Spleen (tissue), 11 donors: ENCODE measurements at regions not wholly inside any gene's neighbourhood (a gene's known extent, or its start where the extent isn't known, plus 50 kb on each side); places are given as distances from the start of the nearest gene placed in this dataset.

ENCODE experiments used
- DNase-seq: peaks from one replicate; pipeline ENCODE4 v3.0.0-alpha.2; 2020
- H3K27ac ChIP-seq, 8 donors: fragments of 200-600 bp; sonication (generic) in 7 of 8; 1 replicate in 4 of 8; 2 replicates in 4 of 8; pipeline versions ENCODE4 v1.5.0 to v1.8.0; 2016 to 2021; ENCODE audit warnings: inconsistent platforms in 4 of 8, mild to moderate bottlenecking in 4 of 8, moderate library complexity in 1 of 8
- H3K27me3 ChIP-seq, 7 donors: fragments of 200-600 bp; sonication (generic) in 6 of 7; replicated peaks in 1 of 7; 1 replicate in 4 of 7; 2 replicates in 3 of 7; pipeline versions ENCODE4 v1.5.0 to v1.8.0; 2016 to 2021; ENCODE audit warnings: inconsistent platforms in 3 of 7, mild to moderate bottlenecking in 1 of 7
- H3K36me3 ChIP-seq, 6 donors: fragments of 200-600 bp; sonication (generic) in 5 of 6; 1 replicate in 4 of 6; 2 replicates in 2 of 6; pipeline versions ENCODE4 v1.5.0 to v1.8.0; 2016 to 2021; ENCODE audit warnings: inconsistent platforms in 2 of 6
- H3K4me1 ChIP-seq, 6 donors: fragments of 200-600 bp; sonication (generic) in 5 of 6; 1 replicate in 3 of 6; 2 replicates in 3 of 6; pipeline versions ENCODE4 v1.5.0 to v1.8.0; 2016 to 2021; ENCODE audit warnings: inconsistent platforms in 3 of 6
- H3K4me3 ChIP-seq, 8 donors: fragments of 200-600 bp; sonication (generic) in 7 of 8; 1 replicate in 4 of 8; 2 replicates in 4 of 8; pipeline versions ENCODE4 v1.5.0 to v1.8.0; 2016 to 2021; ENCODE audit warnings: inconsistent platforms in 4 of 8, mild to moderate bottlenecking in 4 of 8, moderate library complexity in 2 of 8
- H3K9me3 ChIP-seq, 8 donors: fragments of 200-600 bp; sonication (generic) in 7 of 8; 1 replicate in 4 of 8; 2 replicates in 4 of 8; pipeline versions ENCODE4 v1.5.0 to v1.8.0; 2016 to 2021; ENCODE audit warnings: inconsistent platforms in 4 of 8
- POLR2A ChIP-seq, 3 donors: fragments of 450-650 bp; IDR thresholded peaks; one replicate each; pipeline ENCODE4 v1.5.1; 2017; ENCODE audit warnings: antibody characterized with exemption in 3 of 3, mild to moderate bottlenecking in 1 of 3
- POLR2AphosphoS5 ChIP-seq, 3 donors: sonication (generic); formaldehyde crosslinking; IDR thresholded peaks; one replicate each; pipeline ENCODE4 v1.5.1; 2017; ENCODE audit warnings: antibody characterized with exemption in 3 of 3
- WGBS, 5 donors: extraction: QIAGEN DNeasy Blood & Tissue Kit in 3 of 5; methylation state at CpG; one replicate each; pipeline versions ENCODE4 v1.1.5 to v1.1.7; 2013 to 2018; 5-methylcytosine and 5-hydroxymethylcytosine counted together
- intact Hi-C: fragments of 100-400 bp; cut with DNase I; formaldehyde crosslinking; loops from one replicate; pipeline ENCODE4 v1.15.0; 2023; ENCODE audit warnings: low total_unique reads
- TF ChIP-seq, protein P1 (sequence below), 11 experiments: fragments of 200-600 bp in 7 of 11; fragments of 450-650 bp in 4 of 11; sonication (generic) in 4 of 11; IDR thresholded peaks in 8 of 11; conservative IDR thresholded peaks in 3 of 11; 1 replicate in 7 of 11; 2 replicates in 4 of 11; pipeline versions ENCODE4 v1.4.0 to v1.8.0; 2016 to 2021; ENCODE audit warnings: antibody characterized with exemption in 11 of 11, inconsistent platforms in 4 of 11, mild to moderate bottlenecking in 1 of 11
- donor health status: healthy with polysubstance abuse.
- donor health status: DM: no; HTN: no; CAD: no; lungs with moderate emphysema.
- donor health status: DM: no; HTN: no; CAD: no.
- donor health status: Bipolar disorder and iron deficiency.
- donor health status: healthy.
- donor health status: DM: no; HTN: no; CAD: no.
- donor health status: DM: yes; HTN: yes; CAD: no.

DNA sequence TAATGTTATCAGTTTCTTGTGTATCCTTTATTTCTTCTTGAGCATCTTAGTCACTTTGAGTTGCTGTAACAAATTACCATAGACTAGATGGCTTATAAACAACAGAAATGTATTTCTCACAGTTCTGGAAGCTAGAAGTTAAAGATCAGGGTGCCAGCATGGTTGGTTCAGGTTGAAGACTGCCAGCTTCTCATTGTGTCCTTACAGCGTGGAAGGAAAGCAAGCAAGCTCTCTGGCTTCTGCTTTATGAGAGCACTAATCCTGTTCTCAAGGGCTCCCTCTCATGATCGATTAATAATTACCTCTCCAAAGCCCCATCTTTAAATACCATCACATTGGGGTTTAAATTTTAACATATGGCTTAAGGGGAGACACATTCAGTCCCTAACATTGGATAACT is 497.2 kb downstream of the RAPGEF2 start:
- no peak for TF ChIP-seq POLR2AphosphoS5 (IDR thresholded peaks at IDR 0.05)
- no peak for TF ChIP-seq POLR2A (IDR thresholded peaks at IDR 0.05)
- TF ChIP-seq, protein P1, sequence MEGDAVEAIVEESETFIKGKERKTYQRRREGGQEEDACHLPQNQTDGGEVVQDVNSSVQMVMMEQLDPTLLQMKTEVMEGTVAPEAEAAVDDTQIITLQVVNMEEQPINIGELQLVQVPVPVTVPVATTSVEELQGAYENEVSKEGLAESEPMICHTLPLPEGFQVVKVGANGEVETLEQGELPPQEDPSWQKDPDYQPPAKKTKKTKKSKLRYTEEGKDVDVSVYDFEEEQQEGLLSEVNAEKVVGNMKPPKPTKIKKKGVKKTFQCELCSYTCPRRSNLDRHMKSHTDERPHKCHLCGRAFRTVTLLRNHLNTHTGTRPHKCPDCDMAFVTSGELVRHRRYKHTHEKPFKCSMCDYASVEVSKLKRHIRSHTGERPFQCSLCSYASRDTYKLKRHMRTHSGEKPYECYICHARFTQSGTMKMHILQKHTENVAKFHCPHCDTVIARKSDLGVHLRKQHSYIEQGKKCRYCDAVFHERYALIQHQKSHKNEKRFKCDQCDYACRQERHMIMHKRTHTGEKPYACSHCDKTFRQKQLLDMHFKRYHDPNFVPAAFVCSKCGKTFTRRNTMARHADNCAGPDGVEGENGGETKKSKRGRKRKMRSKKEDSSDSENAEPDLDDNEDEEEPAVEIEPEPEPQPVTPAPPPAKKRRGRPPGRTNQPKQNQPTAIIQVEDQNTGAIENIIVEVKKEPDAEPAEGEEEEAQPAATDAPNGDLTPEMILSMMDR (IDR thresholded peaks at IDR 0.05 in 8 of 11, conservative IDR thresholded peaks at IDR 0.05 in 3 of 11), result no peak
- H3K27me3 ChIP-seq, result no peaks in the 10 kb centered on the region
- H3K4me3 ChIP-seq, result no peak overlapping the region
- no peaks in the 10 kb centered on the region for H3K9me3 ChIP-seq
- H3K36me3 ChIP-seq, result no peaks in the 10 kb centered on the region
- no peak overlapping the region for H3K27ac ChIP-seq
- intact Hi-C loops, result no loop called here
- WGBS, 5 donors, result 73 to 94% (median 84%) methylated on average over 2 of the region's 2 CpGs
- H3K4me1 ChIP-seq, result no peaks in the 10 kb centered on the region
- no peak for DNase-seq

DNA sequence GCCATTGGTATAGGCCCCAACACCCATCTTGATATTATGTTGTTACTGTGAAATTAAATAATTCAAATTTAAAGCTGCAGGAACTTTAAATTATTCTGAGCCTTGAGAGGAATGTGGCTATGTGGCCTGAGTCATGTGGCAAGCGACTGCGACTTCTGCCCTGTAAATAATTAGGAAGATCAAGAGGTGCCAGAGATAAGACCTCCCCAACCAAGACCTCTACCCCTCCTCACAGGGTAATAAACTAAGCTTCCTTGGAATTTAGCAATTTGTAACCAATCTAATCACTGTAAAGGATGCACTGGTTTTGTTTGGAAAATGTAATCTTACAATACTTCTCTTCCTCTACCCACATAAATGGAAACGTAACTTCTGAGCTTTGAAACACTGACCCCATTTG is 501.9 kb downstream of the RAPGEF2 start:
- H3K27ac ChIP-seq, result no peak overlapping the region
- H3K4me1 ChIP-seq, result no peaks in the 10 kb centered on the region
- no peaks in the 10 kb centered on the region for H3K36me3 ChIP-seq
- no peak overlapping the region for H3K4me3 ChIP-seq
- no peaks in the 10 kb centered on the region for H3K27me3 ChIP-seq
- no peak for DNase-seq
- TF ChIP-seq POLR2A (IDR thresholded peaks at IDR 0.05) (no peak), POLR2AphosphoS5 (IDR thresholded peaks at IDR 0.05) (no peak)
- TF ChIP-seq, protein P1 (IDR thresholded peaks at IDR 0.05 in 8 of 11, conservative IDR thresholded peaks at IDR 0.05 in 3 of 11), result no peak
- 53 to 80% (median 78%) methylated on average over 3 of the region's 3 CpGs for WGBS, 5 donors
- H3K9me3 ChIP-seq, result no peaks in the 10 kb centered on the region
- intact Hi-C loops, result no loop called here

DNA sequence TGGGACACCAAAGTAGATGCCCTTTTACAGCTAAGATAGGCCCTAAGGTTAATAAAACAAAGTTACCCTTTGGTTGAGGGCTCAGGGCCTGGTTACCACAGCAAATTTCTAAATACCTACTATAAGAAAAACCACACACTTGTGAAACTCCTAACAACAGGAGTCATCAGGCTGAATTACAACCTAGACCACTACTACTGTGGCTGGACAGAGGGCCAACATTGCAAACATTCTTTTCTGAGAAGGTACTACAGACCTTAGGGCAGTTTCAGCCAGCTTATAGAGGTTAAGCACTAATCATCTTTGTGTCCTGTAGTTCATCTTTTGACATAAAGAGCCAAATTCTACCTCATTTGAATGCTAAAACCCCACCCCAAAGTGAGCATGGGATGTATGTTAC is 504.0 kb downstream of the RAPGEF2 start:
- Histone ChIP-seq H3K4me1 (no peaks in the 10 kb centered on the region), H3K27ac (no peak overlapping the region), H3K27me3 (no peaks in the 10 kb centered on the region), H3K36me3 (no peaks in the 10 kb centered on the region), H3K9me3 (no peaks in the 10 kb centered on the region), H3K4me3 (no peak overlapping the region)
- intact Hi-C loops, result no loop called here
- DNase-seq, result no peak
- TF ChIP-seq POLR2AphosphoS5 (IDR thresholded peaks at IDR 0.05), result no peak
- no peak for TF ChIP-seq POLR2A (IDR thresholded peaks at IDR 0.05)
- TF ChIP-seq, protein P1 (IDR thresholded peaks at IDR 0.05 in 8 of 11, conservative IDR thresholded peaks at IDR 0.05 in 3 of 11), result no peak

DNA sequence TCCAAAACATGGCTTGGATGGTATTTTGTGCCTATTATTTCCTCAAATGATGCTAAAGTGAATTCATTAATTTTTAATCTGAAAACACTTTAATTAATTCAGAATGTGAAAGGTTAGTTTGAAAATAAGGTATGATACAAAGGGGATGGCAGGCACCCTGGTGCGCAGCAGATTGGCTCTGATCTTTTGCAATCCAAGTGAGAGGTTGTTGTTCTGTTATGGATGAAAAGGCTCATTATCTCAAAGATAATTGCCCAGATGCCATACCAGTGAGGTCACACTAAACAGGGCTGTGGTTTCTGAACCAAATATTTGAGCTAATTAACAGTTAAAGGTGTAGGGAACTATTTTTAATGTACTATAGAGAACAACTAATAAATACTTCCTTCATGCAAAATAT is 504.9 kb downstream of the RAPGEF2 start:
- WGBS, 5 donors, result 94 to 97% (median 95%) methylated on average over 1 of the region's 1 CpG

More for the DNA sequence above, 504.9 kb downstream of the RAPGEF2 start:
- Histone ChIP-seq H3K4me3 (no peak overlapping the region), H3K27ac (no peak overlapping the region), H3K4me1 (no peaks in the 10 kb centered on the region), H3K9me3 (no peaks in the 10 kb centered on the region), H3K36me3 (no peaks in the 10 kb centered on the region), H3K27me3 (no peaks in the 10 kb centered on the region)
- intact Hi-C loops, result no loop called here
- TF ChIP-seq POLR2A (IDR thresholded peaks at IDR 0.05) (no peak), POLR2AphosphoS5 (IDR thresholded peaks at IDR 0.05) (no peak)
- TF ChIP-seq, protein P1 (IDR thresholded peaks at IDR 0.05 in 8 of 11, conservative IDR thresholded peaks at IDR 0.05 in 3 of 11), result no peak
- DNase-seq, result no peak
